ENCODE measurements at regions not wholly inside any gene's neighbourhood (a gene's known extent, or its start where the extent isn't known, plus 50 kb on each side); places are given as distances from the start of the nearest gene placed in this dataset.

- Histone ChIP-seq H3K9me2 (ENCODE audit: insufficient read depth) (no peaks in the 10 kb centered on the region), H3K36me3 (ENCODE audit: low read depth) (no peaks in the 10 kb centered on the region), H3K79me2 (ENCODE audit: low read depth) (no peaks in the 10 kb centered on the region), H3K27ac (no peak overlapping the region), H3K27me3 (ENCODE audit: insufficient read depth, low read depth) (no peaks in the 10 kb centered on the region), H4K20me1 (ENCODE audit: insufficient read depth) (no peaks in the 10 kb centered on the region), H3F3A (ENCODE audit: insufficient read depth, low read depth) (no peaks in the 10 kb centered on the region), H2AFZ (no peak overlapping the region), H3K9me3 (ENCODE audit: insufficient read depth, low read depth) (no peaks in the 10 kb centered on the region), H3K4me1 (replicated peaks; ENCODE audit: insufficient read depth) (no peaks in the 10 kb centered on the region), H3K4me3 (no peak overlapping the region), H3K4me2 (no peak overlapping the region)
- intact Hi-C loops (cut with micrococcal nuclease; ENCODE audit: unreplicated experiment), result no loop called here
- CTCF ChIA-PET, result no interaction called here
- no peak for DNase-seq
- TF ChIP-seq CTCF (conservative IDR thresholded peaks at IDR 0.05) (no peak), EZH2 (IDR thresholded peaks at IDR 0.05; ENCODE audit: low read depth) (no peak)
- no TSS peak for BruUV-seq (replicated peaks)
- POLR2A ChIA-PET (ENCODE audit: unreplicated experiment), result interaction anchor here (0.7 kb wide), 1 partner anchor 12 kb away, joined by 3 read pairs; no protein-coding TSS in a partner anchor
Measured at GRCh38 chr2:147648471-147648870, 196.4 kb upstream of the ACVR2A start.

GRCh38 chr2:147647816-147648215 is 197.0 kb upstream of the ACVR2A start:
- no peak overlapping the region for H2AFZ ChIP-seq
- H3K4me3 ChIP-seq, result no peak overlapping the region
- H3K27me3 ChIP-seq (ENCODE audit: insufficient read depth, low read depth), result no peaks in the 10 kb centered on the region
- H3K4me1 ChIP-seq (replicated peaks; ENCODE audit: insufficient read depth), result no peaks in the 10 kb centered on the region
- no TSS peak for BruUV-seq (replicated peaks)
- H3K9me3 ChIP-seq (ENCODE audit: insufficient read depth, low read depth), result no peaks in the 10 kb centered on the region
- POLR2A ChIA-PET (ENCODE audit: unreplicated experiment), result no interaction called here
- H3K9me2 ChIP-seq (ENCODE audit: insufficient read depth), result no peaks in the 10 kb centered on the region
- TF ChIP-seq EZH2 (IDR thresholded peaks at IDR 0.05; ENCODE audit: low read depth), result no peak
- TF ChIP-seq CTCF (conservative IDR thresholded peaks at IDR 0.05), result no peak
- H3F3A ChIP-seq (ENCODE audit: insufficient read depth, low read depth), result no peaks in the 10 kb centered on the region
- no peaks in the 10 kb centered on the region for H3K36me3 ChIP-seq (ENCODE audit: low read depth)
- no peak overlapping the region for H3K27ac ChIP-seq
- no peaks in the 10 kb centered on the region for H4K20me1 ChIP-seq (ENCODE audit: insufficient read depth)
- no peak overlapping the region for H3K4me2 ChIP-seq
- CTCF ChIA-PET, result no interaction called here
- no peaks in the 10 kb centered on the region for H3K79me2 ChIP-seq (ENCODE audit: low read depth)
- DNase-seq, result no peak
- intact Hi-C loops (cut with micrococcal nuclease; ENCODE audit: unreplicated experiment), result no loop called here

GRCh38 chr2:147646818-147647468 is 197.9 kb upstream of the ACVR2A start:
- Histone ChIP-seq H3K79me2 (ENCODE audit: low read depth) (no peaks in the 10 kb centered on the region), H3K9me3 (ENCODE audit: insufficient read depth, low read depth) (no peaks in the 10 kb centered on the region), H3K27ac (no peak overlapping the region), H4K20me1 (ENCODE audit: insufficient read depth) (no peaks in the 10 kb centered on the region), H3K4me3 (no peak overlapping the region), H3K27me3 (ENCODE audit: insufficient read depth, low read depth) (no peaks in the 10 kb centered on the region), H3F3A (ENCODE audit: insufficient read depth, low read depth) (no peaks in the 10 kb centered on the region), H3K9me2 (ENCODE audit: insufficient read depth) (no peaks in the 10 kb centered on the region), H3K4me1 (replicated peaks; ENCODE audit: insufficient read depth) (no peaks in the 10 kb centered on the region), H3K4me2 (no peak overlapping the region), H3K36me3 (ENCODE audit: low read depth) (no peaks in the 10 kb centered on the region), H2AFZ (no peak overlapping the region)
- CTCF ChIA-PET, result no interaction called here
- no TSS peak for BruUV-seq (replicated peaks)
- POLR2A ChIA-PET (ENCODE audit: unreplicated experiment), result no interaction called here
- TF ChIP-seq EZH2 (IDR thresholded peaks at IDR 0.05; ENCODE audit: low read depth) (no peak), CTCF (conservative IDR thresholded peaks at IDR 0.05) (no peak)
- intact Hi-C loops (cut with micrococcal nuclease; ENCODE audit: unreplicated experiment), result no loop called here
- DNase-seq, result no peak
